ENCODE measurements at regions not wholly inside any gene's neighbourhood (a gene's known extent, or its start where the extent isn't known, plus 50 kb on each side); places are given as distances from the start of the nearest gene placed in this dataset.

DNA sequence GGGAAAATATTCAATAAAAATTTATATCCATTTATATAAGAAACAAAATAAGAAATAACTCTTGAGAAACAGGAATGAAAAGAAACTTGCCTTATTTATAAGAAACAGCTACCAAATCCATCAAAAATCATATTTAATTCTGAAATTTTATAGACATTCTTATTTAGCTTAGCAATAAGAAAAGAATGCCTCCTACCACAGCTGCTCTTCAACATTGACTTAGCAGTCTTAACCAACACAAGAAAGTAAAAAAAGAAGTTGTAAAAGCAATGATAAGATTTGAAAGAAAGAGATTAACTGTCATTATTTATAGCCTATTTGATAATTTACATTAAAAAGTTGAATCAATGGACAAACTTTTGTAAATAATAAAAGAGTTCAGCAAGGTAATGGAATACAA lies 212.8 kb downstream of the ZNF365 start:
- Histone ChIP-seq H3K9me3 (ENCODE audit: low read depth, low read length) (no peaks in the 10 kb centered on the region), H3K36me3 (ENCODE audit: insufficient read depth, low read length) (no peaks in the 10 kb centered on the region), H3K27me3 (ENCODE audit: insufficient read depth, low read length) (no peaks in the 10 kb centered on the region), H2AFZ (ENCODE audit: low read length) (no peak overlapping the region), H3K27ac (ENCODE audit: low read depth, low read length) (no peak overlapping the region), H3K4me3 (ENCODE audit: insufficient read depth, low read length) (no peak overlapping the region), H3K4me2 (ENCODE audit: insufficient read depth, low read length) (no peak overlapping the region), H4K20me1 (ENCODE audit: insufficient read depth, low read length) (no peaks in the 10 kb centered on the region), H3K79me2 (ENCODE audit: insufficient read depth, low read length) (no peaks in the 10 kb centered on the region), H3K4me1 (ENCODE audit: insufficient read depth, low read length) (peaks cover 48% of the 10 kb centered on the region)
- no peak for DNase-seq (ENCODE audit: insufficient read length, low spot score, missing footprints)
- TF ChIP-seq, protein P1, sequence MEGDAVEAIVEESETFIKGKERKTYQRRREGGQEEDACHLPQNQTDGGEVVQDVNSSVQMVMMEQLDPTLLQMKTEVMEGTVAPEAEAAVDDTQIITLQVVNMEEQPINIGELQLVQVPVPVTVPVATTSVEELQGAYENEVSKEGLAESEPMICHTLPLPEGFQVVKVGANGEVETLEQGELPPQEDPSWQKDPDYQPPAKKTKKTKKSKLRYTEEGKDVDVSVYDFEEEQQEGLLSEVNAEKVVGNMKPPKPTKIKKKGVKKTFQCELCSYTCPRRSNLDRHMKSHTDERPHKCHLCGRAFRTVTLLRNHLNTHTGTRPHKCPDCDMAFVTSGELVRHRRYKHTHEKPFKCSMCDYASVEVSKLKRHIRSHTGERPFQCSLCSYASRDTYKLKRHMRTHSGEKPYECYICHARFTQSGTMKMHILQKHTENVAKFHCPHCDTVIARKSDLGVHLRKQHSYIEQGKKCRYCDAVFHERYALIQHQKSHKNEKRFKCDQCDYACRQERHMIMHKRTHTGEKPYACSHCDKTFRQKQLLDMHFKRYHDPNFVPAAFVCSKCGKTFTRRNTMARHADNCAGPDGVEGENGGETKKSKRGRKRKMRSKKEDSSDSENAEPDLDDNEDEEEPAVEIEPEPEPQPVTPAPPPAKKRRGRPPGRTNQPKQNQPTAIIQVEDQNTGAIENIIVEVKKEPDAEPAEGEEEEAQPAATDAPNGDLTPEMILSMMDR (IDR thresholded peaks at IDR 0.05; ENCODE audit: extremely low read depth, low read depth, low read length) = no peak

DNA sequence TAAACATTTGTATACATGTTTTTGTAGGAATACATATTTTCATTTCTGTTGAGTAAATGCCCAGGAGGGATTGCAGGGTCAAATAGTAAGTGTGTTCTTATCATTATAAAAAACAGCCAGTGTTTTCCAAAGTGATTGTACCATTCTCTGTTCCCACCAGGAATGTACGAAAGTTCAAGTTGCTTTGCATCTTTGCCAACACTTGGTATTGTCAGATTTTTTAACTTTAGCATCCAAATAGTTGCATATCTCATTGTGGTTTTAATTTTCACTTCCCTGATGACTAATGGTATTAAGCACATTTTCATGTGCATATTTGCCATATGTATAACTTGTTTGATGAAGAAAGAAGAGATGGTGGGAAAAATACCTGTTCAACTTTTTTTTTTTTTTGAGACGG lies 213.9 kb downstream of the ZNF365 start:
- H3K4me2 ChIP-seq (ENCODE audit: insufficient read depth, low read length) = no peak overlapping the region
- H3K4me1 ChIP-seq (ENCODE audit: insufficient read depth, low read length) = peaks cover 37% of the 10 kb centered on the region
- H3K27me3 ChIP-seq (ENCODE audit: insufficient read depth, low read length) = no peaks in the 10 kb centered on the region
- TF ChIP-seq, protein P1 (IDR thresholded peaks at IDR 0.05; ENCODE audit: extremely low read depth, low read depth, low read length) = no peak
- H3K4me3 ChIP-seq (ENCODE audit: insufficient read depth, low read length) = no peak overlapping the region
- no peak overlapping the region for H2AFZ ChIP-seq (ENCODE audit: low read length)
- no peaks in the 10 kb centered on the region for H4K20me1 ChIP-seq (ENCODE audit: insufficient read depth, low read length)
- no peak overlapping the region for H3K27ac ChIP-seq (ENCODE audit: low read depth, low read length)
- H3K79me2 ChIP-seq (ENCODE audit: insufficient read depth, low read length) = no peaks in the 10 kb centered on the region
- H3K9me3 ChIP-seq (ENCODE audit: low read depth, low read length) = no peaks in the 10 kb centered on the region
- no peak for DNase-seq (ENCODE audit: insufficient read length, low spot score, missing footprints)
- no peaks in the 10 kb centered on the region for H3K36me3 ChIP-seq (ENCODE audit: insufficient read depth, low read length)

DNA sequence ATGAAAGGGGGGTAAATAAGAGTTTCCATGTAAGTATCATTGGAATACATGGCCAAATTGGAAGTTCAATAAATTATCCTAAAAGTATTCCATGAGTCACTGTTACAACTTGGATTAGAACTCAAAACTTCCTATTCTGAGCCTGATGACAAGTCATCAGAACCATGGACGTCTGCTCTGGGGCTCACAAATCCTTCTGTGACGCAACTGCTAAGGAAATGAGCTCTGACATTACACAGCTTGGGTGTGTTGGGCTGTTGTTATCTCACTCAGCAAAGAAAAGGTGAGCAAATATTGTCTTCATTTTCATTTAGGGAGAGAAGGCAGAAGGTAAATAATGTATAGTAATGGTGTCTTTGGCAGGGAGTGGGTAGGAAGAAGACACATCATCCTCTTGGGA lies 214.8 kb upstream of the ADO start:
- Histone ChIP-seq H3K4me2 (ENCODE audit: insufficient read depth, low read length) (no peak overlapping the region), H3K27ac (ENCODE audit: low read depth, low read length) (no peak overlapping the region), H3K4me3 (ENCODE audit: insufficient read depth, low read length) (no peak overlapping the region), H2AFZ (ENCODE audit: low read length) (no peak overlapping the region), H3K9me3 (ENCODE audit: low read depth, low read length) (no peaks in the 10 kb centered on the region), H3K4me1 (ENCODE audit: insufficient read depth, low read length) (peaks cover 21% of the 10 kb centered on the region), H3K79me2 (ENCODE audit: insufficient read depth, low read length) (no peaks in the 10 kb centered on the region), H4K20me1 (ENCODE audit: insufficient read depth, low read length) (no peaks in the 10 kb centered on the region), H3K36me3 (ENCODE audit: insufficient read depth, low read length) (no peaks in the 10 kb centered on the region), H3K27me3 (ENCODE audit: insufficient read depth, low read length) (no peaks in the 10 kb centered on the region)
- TF ChIP-seq, protein P1 (IDR thresholded peaks at IDR 0.05; ENCODE audit: extremely low read depth, low read depth, low read length) = no peak
- no peak for DNase-seq (ENCODE audit: insufficient read length, low spot score, missing footprints)

DNA sequence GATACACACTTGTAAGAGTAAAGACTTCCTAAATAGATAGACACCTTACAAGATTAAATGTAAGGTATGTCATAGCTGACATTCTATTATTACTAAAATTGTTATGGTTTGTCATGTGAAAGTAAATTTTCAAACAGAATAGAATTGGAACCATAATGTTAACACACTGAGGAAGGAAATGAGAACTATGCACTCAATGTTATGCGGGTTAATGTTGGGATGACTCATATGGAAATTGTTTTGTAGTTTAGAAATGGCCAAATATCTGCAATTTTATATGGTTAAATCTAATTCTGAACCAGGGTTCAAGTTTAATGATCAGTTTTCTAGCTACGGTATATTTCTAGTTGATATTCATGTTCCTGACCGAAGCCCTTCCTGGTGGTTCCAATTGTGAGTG lies 214.2 kb upstream of the ADO start:
- Histone ChIP-seq H3K36me3 (ENCODE audit: insufficient read depth, low read length) (no peaks in the 10 kb centered on the region), H3K79me2 (ENCODE audit: insufficient read depth, low read length) (no peaks in the 10 kb centered on the region), H3K4me3 (ENCODE audit: insufficient read depth, low read length) (no peak overlapping the region), H3K9me3 (ENCODE audit: low read depth, low read length) (no peaks in the 10 kb centered on the region), H3K4me1 (ENCODE audit: insufficient read depth, low read length) (peaks cover 15% of the 10 kb centered on the region), H4K20me1 (ENCODE audit: insufficient read depth, low read length) (no peaks in the 10 kb centered on the region), H2AFZ (ENCODE audit: low read length) (no peak overlapping the region), H3K27me3 (ENCODE audit: insufficient read depth, low read length) (no peaks in the 10 kb centered on the region), H3K4me2 (ENCODE audit: insufficient read depth, low read length) (no peak overlapping the region), H3K27ac (ENCODE audit: low read depth, low read length) (no peak overlapping the region)
- TF ChIP-seq, protein P1 (IDR thresholded peaks at IDR 0.05; ENCODE audit: extremely low read depth, low read depth, low read length) = no peak
- no peak for DNase-seq (ENCODE audit: insufficient read length, low spot score, missing footprints)
